ENCODE measurements at regions not wholly inside any gene's neighbourhood (a gene's known extent, or its start where the extent isn't known, plus 50 kb on each side); places are given as distances from the start of the nearest gene placed in this dataset.

DNA sequence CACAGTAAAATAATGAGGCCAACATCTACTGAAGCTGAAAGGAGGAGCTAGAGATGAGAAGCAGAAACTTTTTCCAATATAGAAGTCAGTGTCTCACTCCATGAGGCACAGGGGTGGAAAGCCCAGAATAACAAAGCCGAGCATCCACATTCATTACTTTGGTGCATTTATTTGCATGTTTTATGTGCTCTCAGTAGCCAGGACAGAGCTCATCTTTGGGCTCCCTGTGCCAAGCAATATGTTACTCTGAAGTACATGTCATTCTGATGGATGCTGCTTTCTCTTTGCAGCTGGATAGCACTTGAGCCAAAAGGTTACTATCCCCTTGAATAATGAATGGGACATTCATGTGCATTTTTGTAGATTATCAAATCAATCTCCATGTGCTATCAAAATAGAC, 338.6 kb upstream of the SOX11 start:
- TF ChIP-seq POLR2A (IDR thresholded peaks at IDR 0.05; ENCODE audit: low read length) = no peak
- TF ChIP-seq NR3C1 (IDR thresholded peaks at IDR 0.05) = no peak
- TF ChIP-seq, protein P1, sequence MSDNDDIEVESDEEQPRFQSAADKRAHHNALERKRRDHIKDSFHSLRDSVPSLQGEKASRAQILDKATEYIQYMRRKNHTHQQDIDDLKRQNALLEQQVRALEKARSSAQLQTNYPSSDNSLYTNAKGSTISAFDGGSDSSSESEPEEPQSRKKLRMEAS (IDR thresholded peaks at IDR 0.05) = no peak
- TF ChIP-seq CTCF (IDR thresholded peaks at IDR 0.05) = no peak
- TF ChIP-seq, protein P2, sequence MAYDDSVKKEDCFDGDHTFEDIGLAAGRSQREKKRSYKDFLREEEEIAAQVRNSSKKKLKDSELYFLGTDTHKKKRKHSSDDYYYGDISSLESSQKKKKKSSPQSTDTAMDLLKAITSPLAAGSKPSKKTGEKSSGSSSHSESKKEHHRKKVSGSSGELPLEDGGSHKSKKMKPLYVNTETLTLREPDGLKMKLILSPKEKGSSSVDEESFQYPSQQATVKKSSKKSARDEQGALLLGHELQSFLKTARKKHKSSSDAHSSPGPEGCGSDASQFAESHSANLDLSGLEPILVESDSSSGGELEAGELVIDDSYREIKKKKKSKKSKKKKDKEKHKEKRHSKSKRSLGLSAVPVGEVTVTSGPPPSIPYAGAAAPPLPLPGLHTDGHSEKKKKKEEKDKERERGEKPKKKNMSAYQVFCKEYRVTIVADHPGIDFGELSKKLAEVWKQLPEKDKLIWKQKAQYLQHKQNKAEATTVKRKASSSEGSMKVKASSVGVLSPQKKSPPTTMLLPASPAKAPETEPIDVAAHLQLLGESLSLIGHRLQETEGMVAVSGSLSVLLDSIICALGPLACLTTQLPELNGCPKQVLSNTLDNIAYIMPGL (CRISPR knock-in tag; IDR thresholded peaks at IDR 0.05; ENCODE audit: borderline replicate concordance) = no peak
- no peak for TF ChIP-seq RNF2 (IDR thresholded peaks at IDR 0.05; ENCODE audit: borderline replicate concordance, low read depth)
- no peak for TF ChIP-seq BHLHE40 (IDR thresholded peaks at IDR 0.05; ENCODE audit: low read depth, low read length)
- no peak for TF ChIP-seq MYC (IDR thresholded peaks at IDR 0.05; ENCODE audit: borderline replicate concordance, low read length)
- TF ChIP-seq JUN (IDR thresholded peaks at IDR 0.05) = no peak
